Caki2 (cell line): ENCODE measurements at regions not wholly inside any gene's neighbourhood (a gene's known extent, or its start where the extent isn't known, plus 50 kb on each side); places are given as distances from the start of the nearest gene placed in this dataset.

Source experiments
- DNase-seq: peaks from one replicate; pipeline ENCODE4 v3.0.0-alpha.2; 2015; ENCODE audit warnings: low read depth
- in situ Hi-C: cut with HindIII; loops from 2 replicates; pipeline ENCODE4 v1.10.0; 2016; ENCODE audit warnings: low sequenced_read_pairs, low pct_unique_long_range_greater_than_20kb, mixed read lengths

GRCh38 chr6:90819483-90819882 lies 232.6 kb upstream of the MAP3K7 start:
- DNase-seq, result no peak
- in situ Hi-C loops, result no loop called here

- no peak for DNase-seq
- in situ Hi-C loops, result no loop called here
Measured at GRCh38 chr6:90818163-90818562, 231.3 kb upstream of the MAP3K7 start.

GRCh38 chr6:90816764-90817163 lies 229.9 kb upstream of the MAP3K7 start:
- no peak for DNase-seq
- in situ Hi-C loops, result no loop called here

- in situ Hi-C loops, result no loop called here
- DNase-seq, result peak; percentile 66
Measured at GRCh38 chr6:90811596-90812226, 224.8 kb upstream of the MAP3K7 start.

- in situ Hi-C loops, result no loop called here
Measured at GRCh38 chr6:90809035-90809434, 222.2 kb upstream of the MAP3K7 start.

GRCh38 chr6:90807791-90808701 lies 221.2 kb upstream of the MAP3K7 start:
- DNase-seq, result no peak
- in situ Hi-C loops, result no loop called here

More at GRCh38 chr6:90809035-90809434, 222.2 kb upstream of the MAP3K7 start:
- no peak for DNase-seq

- in situ Hi-C loops, result no loop called here
Measured at GRCh38 chr6:90805619-90806155, 218.8 kb upstream of the MAP3K7 start.

GRCh38 chr6:90803956-90804355 lies 217.1 kb upstream of the MAP3K7 start:
- in situ Hi-C loops, result no loop called here
- no peak for DNase-seq

More at GRCh38 chr6:90805619-90806155, 218.8 kb upstream of the MAP3K7 start:
- DNase-seq, result no peak

GRCh38 chr6:90795078-90795477 lies 208.2 kb upstream of the MAP3K7 start:
- in situ Hi-C loops, result no loop called here
- DNase-seq, result no peak

DNA sequence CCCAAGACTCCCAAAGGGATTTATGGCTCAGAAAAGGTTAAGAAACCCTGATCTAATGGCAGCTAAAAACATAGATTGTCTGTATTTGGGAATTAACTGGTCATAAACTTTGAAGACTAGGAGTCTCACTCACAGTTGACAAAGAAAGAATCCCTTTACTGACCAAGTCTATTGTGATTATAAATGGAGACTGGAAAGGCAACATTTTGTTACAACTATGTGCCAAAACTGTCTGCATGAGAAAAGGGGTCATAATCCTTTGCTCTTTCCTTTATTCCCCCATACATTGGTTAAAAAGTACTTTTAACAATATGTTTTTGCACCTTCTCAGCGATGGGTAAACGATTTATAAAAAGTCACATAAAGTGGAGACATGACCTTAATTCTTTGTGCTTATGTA lies 206.9 kb upstream of the MAP3K7 start:
- no peak for DNase-seq
- in situ Hi-C loops, result no loop called here

DNA sequence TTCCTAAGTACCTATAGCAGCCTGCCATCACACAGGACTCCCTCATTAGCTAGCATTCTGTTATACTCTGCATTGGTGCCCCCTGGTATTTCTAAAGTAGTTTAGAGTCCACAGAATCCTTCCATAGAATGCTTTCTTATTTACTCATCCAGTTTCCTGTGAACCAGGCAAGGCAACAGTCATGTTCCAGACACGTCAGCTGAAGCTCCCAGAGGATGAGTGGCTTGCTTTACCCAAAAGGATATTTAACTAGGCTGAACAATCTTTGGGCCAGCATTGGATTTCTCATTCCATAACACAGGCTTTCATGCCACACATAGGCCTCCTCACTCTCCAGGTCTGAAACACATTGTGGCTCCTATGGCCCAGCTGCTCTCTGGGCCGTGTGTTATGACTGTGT lies 203.8 kb upstream of the MAP3K7 start:
- no peak for DNase-seq
- in situ Hi-C loops, result no loop called here

DNA sequence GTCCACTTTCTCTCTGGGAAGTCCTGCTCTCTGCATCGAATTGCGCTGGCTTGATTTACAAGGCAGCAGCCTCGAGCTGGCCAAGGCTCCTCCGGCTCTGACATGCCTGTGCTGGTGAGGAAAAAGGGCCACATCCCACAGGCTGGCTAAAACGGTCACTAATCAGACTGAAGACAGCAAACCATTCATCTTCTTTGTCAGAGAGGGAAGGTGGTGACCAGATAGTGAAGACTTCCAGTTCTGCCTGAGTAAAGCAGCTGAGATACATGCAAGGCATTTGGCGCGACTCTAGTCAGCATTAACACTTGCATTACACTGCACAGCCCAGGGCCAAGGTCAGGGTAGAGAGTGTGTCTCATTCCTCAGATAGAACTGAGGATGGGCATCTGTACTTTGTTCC lies 203.2 kb upstream of the MAP3K7 start:
- in situ Hi-C loops, result no loop called here
- no peak for DNase-seq

- DNase-seq, result no peak
- in situ Hi-C loops, result no loop called here
Measured at GRCh38 chr6:90788781-90789180, 201.9 kb upstream of the MAP3K7 start.

DNA sequence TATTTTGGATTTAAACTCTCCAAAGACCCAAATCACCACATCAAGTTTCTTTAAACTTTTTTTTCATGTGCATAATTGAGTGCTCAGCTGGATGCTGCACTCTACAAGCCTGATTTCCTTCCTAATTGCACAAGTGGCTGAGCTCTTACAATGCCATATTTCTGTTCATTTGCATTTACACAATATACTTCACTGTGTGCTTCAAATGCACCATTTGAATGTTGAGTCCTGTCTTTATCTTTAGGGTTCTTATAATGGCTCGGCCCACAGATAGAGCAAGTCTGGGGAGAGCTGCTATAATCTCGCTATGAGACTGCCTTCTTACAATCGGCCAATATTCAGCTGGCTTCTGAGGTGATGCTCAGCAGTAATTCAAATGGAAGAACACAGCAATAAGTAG lies 200.6 kb upstream of the MAP3K7 start:
- DNase-seq, result no peak
- in situ Hi-C loops, result no loop called here

GRCh38 chr6:90780778-90781177 lies 193.9 kb upstream of the MAP3K7 start:
- in situ Hi-C loops, result no loop called here
- DNase-seq, result no peak

- in situ Hi-C loops, result no loop called here
- DNase-seq, result no peak
Measured at GRCh38 chr6:90780141-90780540, 193.3 kb upstream of the MAP3K7 start.

GRCh38 chr6:90778417-90779203 lies 191.7 kb upstream of the MAP3K7 start:
- no peak for DNase-seq
- in situ Hi-C loops, result no loop called here

GRCh38 chr6:90770778-90771177 lies 183.9 kb upstream of the MAP3K7 start:
- DNase-seq, result no peak
- in situ Hi-C loops, result no loop called here

DNA sequence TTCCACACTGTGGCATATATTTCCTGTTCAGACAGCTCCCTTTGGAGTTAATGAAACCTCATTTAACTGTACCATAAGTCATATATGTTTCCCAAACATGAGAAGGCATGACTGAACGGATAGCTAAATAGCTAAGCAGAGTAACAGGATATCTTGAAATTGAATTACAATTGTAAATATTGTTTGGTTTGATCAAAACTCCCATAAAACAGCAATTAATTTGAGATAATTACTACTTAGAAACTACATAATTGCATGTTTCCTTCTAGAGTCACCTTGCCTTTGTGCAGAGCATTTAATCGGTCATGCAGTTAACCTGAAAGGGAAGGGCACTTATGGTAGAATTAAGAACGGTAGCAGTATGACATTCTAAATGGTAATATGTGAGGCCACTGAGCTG lies 179.0 kb upstream of the MAP3K7 start:
- DNase-seq, result no peak
- in situ Hi-C loops, result no loop called here
